Stimulated activated CD4-positive, alpha-beta T cell treated with anti-CD3 and anti-CD28 coated beads, Interleukin-2, amount 100 ng/mL, for 4 hours (primary cell): ENCODE measurements at regions not wholly inside any gene's neighbourhood (a gene's known extent, or its start where the extent isn't known, plus 50 kb on each side); places are given as distances from the start of the nearest gene placed in this dataset.

ENCODE experiments used
- DNase-seq: peaks from one replicate; pipeline ENCODE4 v3.0.0-alpha.2; 2020; ENCODE audit warnings: low read depth

DNA sequence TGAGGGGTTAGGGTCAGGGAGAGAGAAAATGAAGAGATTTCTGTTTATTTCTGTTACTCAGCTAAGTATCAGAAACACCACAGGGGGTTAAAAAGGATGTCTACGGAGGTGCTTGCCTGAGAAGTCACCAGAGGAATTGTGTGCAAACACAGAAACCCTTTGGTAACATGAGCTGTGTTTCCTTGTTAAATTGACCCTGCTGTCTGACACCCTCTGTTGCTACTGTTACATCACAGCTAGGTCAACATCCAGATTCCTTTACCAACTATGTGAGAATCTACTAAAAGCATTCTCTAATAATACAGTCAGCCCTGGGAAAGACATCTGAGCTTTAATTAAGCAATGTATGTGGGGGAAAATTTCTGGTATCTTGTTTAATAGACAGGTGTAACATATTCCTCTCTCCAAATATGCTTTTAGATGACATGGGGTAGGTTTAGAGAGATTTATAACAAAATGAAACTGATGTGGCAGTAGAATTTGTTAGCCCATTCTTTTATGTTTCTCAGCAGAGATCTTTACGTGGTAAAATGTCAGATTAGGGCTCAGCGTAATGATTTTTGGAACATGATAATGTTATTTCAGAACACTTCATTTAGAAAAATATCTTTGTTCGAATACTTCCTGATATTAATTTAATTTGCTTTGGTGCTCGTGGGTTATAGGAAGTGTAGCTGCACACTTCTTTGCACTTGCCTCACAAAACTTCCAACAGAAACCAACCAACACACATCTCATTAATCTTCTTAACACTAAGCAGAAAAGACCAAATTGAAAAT lies 168.0 kb upstream of the AHR start:
- DNase-seq = no peak

DNA sequence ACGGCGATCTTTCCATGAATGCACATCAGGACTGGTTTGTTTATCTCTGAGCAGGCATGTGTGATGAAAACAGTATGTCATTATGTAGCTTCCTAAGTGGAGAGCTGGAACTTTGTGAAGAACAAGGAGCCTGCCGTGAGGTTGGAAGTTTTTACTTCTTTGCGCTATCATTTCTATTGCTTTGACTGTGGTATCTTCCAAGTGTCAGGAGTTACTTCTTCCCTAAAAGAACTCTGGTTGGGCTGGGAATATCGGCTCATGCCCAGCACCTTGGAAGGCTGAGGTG lies 167.4 kb upstream of the AHR start:
- no peak for DNase-seq

DNA sequence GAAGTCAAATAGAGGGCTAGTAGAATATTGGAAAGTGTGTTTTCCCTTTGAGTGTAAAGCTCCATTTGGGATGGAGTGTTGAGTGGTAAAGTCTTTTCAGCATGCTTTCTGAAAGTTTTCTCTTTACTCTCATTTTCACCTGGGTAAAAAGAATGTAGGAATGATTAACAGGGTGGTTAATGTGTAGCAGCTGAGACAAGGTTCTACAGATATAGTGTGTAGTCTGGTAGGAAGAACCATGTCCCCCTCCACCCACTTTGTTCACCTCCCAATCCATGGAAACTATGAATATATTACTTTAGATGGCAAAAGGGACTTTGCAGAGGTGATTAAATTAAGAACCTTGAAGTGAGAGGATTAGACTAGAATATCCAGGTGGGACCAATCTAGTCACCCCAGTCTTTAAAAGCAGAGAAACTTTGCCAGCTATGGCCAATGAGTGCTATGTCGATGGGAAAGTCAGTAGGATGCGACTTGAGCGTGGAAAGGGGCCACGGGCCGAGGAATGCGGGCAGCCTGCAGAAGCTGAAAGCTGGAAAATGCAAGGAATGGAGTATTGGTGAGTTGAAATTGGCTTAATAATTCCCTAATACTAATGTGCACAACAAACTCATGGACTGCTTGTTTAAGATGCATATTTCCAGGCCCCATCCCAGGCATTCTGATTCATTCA lies 166.3 kb upstream of the AHR start:
- no peak for DNase-seq

DNA sequence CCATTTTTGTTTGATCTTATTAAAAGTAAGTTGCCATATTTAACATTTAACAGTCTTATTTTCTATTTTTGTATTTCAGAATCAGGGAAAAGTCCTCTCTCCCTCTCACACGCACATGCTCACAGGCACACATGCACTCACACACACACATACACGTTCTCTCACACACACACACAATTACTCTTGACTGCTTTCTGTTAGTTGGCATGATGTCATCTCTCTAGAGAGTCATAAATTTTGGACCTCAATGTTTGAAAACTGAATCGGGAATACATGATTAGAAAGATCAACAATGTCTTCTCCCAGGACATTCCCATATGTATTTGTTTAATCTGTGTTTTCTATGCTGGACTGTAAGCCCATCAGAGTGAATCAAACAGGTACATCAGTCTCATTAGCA lies 165.7 kb upstream of the AHR start:
- DNase-seq = no peak

DNA sequence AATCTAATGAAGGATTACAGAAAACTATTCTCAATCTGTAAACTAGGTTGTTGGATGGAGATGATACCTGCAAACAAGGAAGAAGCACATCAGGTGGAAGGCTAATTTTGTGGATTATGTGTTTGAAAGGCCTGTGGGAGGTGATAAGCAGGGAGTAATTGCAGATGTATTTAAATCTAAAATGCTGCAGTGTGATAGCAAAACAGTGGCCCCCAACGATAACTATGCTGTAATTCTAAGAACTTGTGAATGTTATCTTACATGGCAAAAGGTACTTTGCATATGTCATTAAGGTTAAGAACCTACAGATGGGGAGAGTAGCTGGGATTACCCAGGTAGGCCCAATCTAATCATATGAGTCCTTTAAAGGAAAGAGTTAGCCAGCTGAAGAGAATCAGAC lies 164.5 kb upstream of the AHR start:
- no peak for DNase-seq

- DNase-seq = no peak
Observed at GRCh38 chr7:17134786-17135185, 163.7 kb upstream of the AHR start.

GRCh38 chr7:17136126-17136525 lies 162.3 kb upstream of the AHR start:
- DNase-seq = no peak

GRCh38 chr7:17139081-17139480 lies 159.4 kb upstream of the AHR start:
- no peak for DNase-seq

GRCh38 chr7:17140406-17140805 lies 158.0 kb upstream of the AHR start:
- DNase-seq = no peak

GRCh38 chr7:17142831-17143541 lies 155.5 kb upstream of the AHR start:
- no peak for DNase-seq

GRCh38 chr7:17144322-17144721 lies 154.1 kb upstream of the AHR start:
- peak; percentile 61 for DNase-seq

DNA sequence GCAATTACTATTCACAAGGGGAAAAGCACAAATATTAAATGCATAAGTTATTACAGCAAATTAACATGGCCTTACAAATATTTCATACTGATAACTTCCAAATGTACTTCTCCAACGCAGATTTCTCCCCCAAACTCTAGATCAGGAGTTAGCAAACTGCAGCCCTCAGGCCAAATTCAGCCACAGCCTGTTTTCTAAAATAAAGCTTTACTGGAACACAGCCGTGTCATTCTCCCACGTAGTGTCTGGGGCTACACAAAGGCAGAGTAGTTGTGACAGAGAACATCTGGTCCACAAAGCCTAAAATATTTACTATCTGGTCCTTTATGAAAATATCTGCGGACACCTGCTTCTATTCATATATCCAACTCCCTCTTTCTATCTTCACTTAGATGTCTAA lies 151.8 kb upstream of the AHR start:
- no peak for DNase-seq

DNA sequence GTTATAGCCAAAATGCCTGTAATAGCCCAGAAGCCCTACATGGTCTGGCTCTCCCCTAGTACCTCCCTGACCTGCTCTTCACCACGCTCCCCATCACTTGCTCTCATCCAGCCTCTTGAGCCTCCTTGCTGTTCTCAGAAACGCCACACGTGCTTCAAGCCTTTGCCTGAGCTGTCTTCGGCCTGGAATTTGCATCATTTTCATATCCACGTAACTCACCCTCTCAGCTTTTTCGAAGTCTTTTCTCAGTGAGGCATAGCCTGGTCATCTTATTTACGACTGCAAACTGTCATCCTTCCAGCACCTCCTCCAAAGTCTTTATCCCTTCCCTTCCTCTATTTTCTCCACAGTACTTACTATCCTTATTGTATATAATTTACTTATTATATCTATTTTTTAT lies 151.0 kb upstream of the AHR start:
- DNase-seq = no peak

GRCh38 chr7:17150018-17150417 lies 148.4 kb upstream of the AHR start:
- no peak for DNase-seq

DNA sequence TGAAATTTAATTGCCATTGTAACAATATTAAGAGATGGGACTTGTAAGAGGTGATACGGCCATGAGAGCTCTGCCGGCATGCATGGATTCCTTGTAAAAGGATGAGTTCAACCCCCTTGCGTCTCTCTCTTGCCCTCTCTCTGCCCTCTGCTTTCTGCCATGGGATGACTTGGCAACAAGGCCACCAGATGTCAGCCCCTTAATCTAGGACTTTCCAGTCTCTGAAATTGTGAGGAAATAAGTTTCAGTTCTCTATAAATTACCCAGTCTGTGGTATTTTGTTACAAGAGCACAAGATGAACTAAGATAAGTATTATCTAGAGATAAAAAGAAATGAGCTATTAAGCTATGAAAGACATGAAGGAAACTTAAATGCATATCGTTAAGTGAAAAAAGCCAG lies 145.7 kb upstream of the AHR start:
- no peak for DNase-seq

GRCh38 chr7:17153536-17153935 lies 144.9 kb upstream of the AHR start:
- DNase-seq = no peak

DNA sequence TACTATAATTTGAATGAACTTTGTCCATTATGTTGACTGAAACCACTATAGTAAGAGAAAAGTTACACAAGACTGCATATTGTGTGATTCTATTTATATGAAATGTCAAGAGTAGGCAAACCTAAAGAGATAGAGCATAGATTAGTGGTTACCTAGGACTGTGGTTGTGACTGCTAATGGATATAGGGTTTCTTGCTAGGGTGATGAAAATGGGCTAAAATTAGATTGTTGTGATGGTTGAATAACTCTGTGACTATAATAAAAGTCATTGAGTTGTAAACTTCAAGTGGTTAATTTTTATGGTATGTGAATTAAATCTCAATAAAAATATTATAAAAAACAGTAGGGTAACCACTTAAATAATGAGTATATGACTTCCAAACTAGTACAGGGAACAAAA lies 142.9 kb upstream of the AHR start:
- DNase-seq = no peak

GRCh38 chr7:17158261-17158660 lies 140.2 kb upstream of the AHR start:
- no peak for DNase-seq

DNA sequence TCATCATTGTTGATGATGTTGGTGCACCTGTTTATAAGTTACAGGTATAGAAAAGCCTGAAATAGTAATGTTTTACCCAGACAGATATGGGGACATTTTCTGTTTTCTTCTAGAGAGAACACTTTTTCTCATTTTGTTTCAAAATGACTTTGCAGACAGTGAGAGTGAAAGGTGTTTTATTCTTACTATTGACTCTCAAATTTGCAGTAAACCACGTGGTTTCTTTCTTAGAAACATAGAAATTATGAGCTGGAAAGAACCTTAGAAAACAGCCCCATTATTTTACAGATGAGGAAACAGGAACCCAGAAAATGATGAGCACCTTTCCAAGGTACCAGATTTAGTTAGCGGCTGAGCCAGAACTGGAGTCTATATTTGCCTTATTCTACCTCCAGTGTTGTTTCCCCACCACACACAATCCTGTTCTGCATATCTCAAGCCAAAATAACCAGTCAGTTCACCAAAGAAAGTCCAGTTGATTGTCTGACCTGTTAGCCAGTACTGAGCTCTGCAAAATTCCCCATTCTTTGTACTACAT lies 138.9 kb upstream of the AHR start:
- no peak for DNase-seq

DNA sequence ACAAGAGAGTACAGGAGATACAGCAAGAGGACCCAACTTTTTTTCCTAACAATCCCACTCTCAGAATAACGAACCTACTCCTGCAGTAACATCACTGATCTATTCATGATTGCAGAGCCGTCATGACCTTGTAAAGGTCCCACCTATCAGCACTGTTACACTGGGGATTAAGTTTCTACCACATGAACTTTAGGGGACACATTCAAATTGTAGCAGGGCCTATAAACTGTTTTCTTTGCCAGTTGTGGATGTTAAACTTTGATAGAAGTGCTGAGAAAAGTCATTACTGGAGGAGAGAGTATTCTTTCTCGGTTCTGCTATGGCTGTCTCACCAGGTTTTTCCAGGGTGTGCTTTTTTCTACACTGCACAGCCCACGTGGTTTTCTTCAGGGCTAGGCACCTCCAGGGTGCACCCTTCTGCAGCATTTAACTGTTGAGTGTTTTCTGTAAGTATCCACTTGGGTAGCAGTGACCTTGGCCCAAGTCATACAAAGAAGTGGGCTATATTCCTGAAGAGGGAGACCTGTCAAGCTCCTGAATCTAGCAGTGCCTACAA lies 131.6 kb upstream of the AHR start:
- DNase-seq = no peak

DNA sequence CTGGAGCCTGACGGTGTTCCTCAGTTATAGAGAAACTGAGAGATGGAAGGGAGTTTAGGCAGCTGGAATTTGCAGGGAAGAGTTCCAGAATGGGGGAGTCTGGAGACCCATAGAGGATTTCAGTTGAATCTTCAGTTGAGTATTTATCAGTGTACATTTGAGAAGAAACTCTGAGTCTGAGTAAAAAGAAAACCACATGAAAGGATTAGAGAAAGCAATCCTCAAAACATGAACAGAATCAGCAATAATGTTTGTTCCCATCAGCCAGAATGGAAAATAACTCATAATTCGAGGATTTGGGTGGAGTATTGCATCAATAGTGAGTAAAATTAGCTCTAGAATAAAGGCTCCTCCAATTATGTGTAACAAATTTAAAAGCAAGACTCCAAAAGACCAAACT lies 130.0 kb upstream of the AHR start:
- DNase-seq = no peak

DNA sequence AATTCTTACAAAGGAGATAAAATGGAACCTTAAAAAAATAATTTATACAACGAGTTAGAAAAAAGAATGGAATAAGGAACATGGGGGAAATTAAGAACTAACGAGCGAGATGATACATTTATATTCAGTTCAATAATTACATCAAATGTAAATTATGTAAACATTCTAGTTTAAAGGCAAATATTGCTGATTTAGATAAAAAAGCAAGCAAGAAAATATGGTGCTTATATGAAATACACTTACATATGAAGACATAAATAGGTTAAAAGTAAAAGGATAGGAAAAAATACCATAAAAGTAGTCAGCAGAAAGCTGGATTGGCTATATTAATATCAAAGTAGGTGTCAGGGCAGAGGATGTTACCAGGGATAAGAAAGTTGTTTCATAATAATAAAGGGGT lies 127.0 kb upstream of the AHR start:
- no peak for DNase-seq
